Astrocyte (in vitro differentiated cells and primary cell): ENCODE measurements at regions not wholly inside any gene's neighbourhood (a gene's known extent, or its start where the extent isn't known, plus 50 kb on each side); places are given as distances from the start of the nearest gene placed in this dataset.

Experiments used
- DNase-seq: peaks from one replicate; pipeline ENCODE4 v3.0.0-alpha.2; 2010; ENCODE audit warnings: low read depth
- FAIRE-seq: peaks from 2 replicates; lab custom pipeline; 2011; peaks lifted over from hg19 to GRCh38; lab: Jason Lieb, UNC
- H2AFZ ChIP-seq: 2 replicates; pipeline ENCODE4 v1.6.0; 2012; ENCODE audit warnings: low read depth, low read length, inconsistent platforms
- H3K27ac ChIP-seq: 2 replicates; pipeline ENCODE4 v1.5.1; 2011; ENCODE audit warnings: low read depth, low read length, inconsistent platforms
- H3K27me3 ChIP-seq: 2 replicates; pipeline ENCODE4 v1.6.0; 2011; ENCODE audit warnings: low read length, inconsistent platforms; ENCODE audit not compliant: insufficient read depth
- H3K36me3 ChIP-seq: 2 replicates; pipeline ENCODE4 v1.5.1; 2011; ENCODE audit warnings: low read length, inconsistent platforms; ENCODE audit not compliant: insufficient read depth
- H3K4me1 ChIP-seq: 2 replicates; pipeline ENCODE4 v1.5.1; 2011; ENCODE audit warnings: low read length, inconsistent platforms; ENCODE audit not compliant: insufficient read depth
- H3K4me2 ChIP-seq: 2 replicates; pipeline ENCODE4 v1.6.0; 2012; ENCODE audit warnings: low read length, inconsistent platforms
- H3K4me3 ChIP-seq: 2 replicates; pipeline ENCODE4 v1.5.1; 2011; ENCODE audit warnings: low read depth, mild to moderate bottlenecking, low read length, inconsistent platforms; ENCODE audit not compliant: insufficient read depth
- H3K79me2 ChIP-seq: 2 replicates; pipeline ENCODE4 v1.6.0; 2012; ENCODE audit warnings: mild to moderate bottlenecking, low read length, inconsistent platforms; ENCODE audit not compliant: insufficient read depth
- H3K9ac ChIP-seq: 2 replicates; pipeline ENCODE4 v1.6.0; 2012; ENCODE audit warnings: mild to moderate bottlenecking, low read length, inconsistent platforms
- H3K9me3 ChIP-seq: 2 replicates; pipeline ENCODE4 v1.5.1; 2012; ENCODE audit warnings: low read depth, mild to moderate bottlenecking, low read length, inconsistent platforms; ENCODE audit not compliant: insufficient read depth
- H4K20me1 ChIP-seq: 2 replicates; pipeline ENCODE4 v1.6.0; 2012; ENCODE audit warnings: low read length, inconsistent platforms; ENCODE audit not compliant: insufficient read depth
- H3K27ac Mint-ChIP-seq: one replicate; pipeline ENCODE4 v1.8.0; 2021; ENCODE audit warnings: mild to moderate bottlenecking, mixed read lengths; ENCODE audit not compliant: unreplicated experiment
- H3K27me3 Mint-ChIP-seq: one replicate; pipeline ENCODE4 v1.8.0; 2021; ENCODE audit warnings: low read depth, mixed read lengths; ENCODE audit not compliant: unreplicated experiment
- H3K36me3 Mint-ChIP-seq: one replicate; pipeline ENCODE4 v1.8.0; 2021; ENCODE audit warnings: low read depth, mixed read lengths; ENCODE audit not compliant: unreplicated experiment
- H3K4me1 Mint-ChIP-seq: one replicate; pipeline ENCODE4 v1.8.0; 2021; ENCODE audit warnings: low read depth, mixed read lengths; ENCODE audit not compliant: unreplicated experiment
- H3K4me3 Mint-ChIP-seq: one replicate; pipeline ENCODE4 v1.8.0; 2021; ENCODE audit warnings: mild to moderate bottlenecking, moderate library complexity, mixed read lengths; ENCODE audit not compliant: unreplicated experiment
- H3K9me3 Mint-ChIP-seq: one replicate; pipeline ENCODE4 v1.8.0; 2021; ENCODE audit warnings: mild to moderate bottlenecking, mixed read lengths; ENCODE audit not compliant: unreplicated experiment
- EZH2 ChIP-seq: IDR thresholded peaks from 2 replicates; pipeline ENCODE4 v1.6.1; 2012; ENCODE audit warnings: mild to moderate bottlenecking, low read length, inconsistent platforms; ENCODE audit not compliant: insufficient read depth
- TF ChIP-seq, protein P1 (sequence below): IDR thresholded peaks from 2 replicates; pipeline ENCODE4 v1.5.1; 2011; ENCODE audit warnings: low read depth, mild to moderate bottlenecking, inconsistent platforms, low read length, moderate library complexity; ENCODE audit not compliant: insufficient read depth

DNA sequence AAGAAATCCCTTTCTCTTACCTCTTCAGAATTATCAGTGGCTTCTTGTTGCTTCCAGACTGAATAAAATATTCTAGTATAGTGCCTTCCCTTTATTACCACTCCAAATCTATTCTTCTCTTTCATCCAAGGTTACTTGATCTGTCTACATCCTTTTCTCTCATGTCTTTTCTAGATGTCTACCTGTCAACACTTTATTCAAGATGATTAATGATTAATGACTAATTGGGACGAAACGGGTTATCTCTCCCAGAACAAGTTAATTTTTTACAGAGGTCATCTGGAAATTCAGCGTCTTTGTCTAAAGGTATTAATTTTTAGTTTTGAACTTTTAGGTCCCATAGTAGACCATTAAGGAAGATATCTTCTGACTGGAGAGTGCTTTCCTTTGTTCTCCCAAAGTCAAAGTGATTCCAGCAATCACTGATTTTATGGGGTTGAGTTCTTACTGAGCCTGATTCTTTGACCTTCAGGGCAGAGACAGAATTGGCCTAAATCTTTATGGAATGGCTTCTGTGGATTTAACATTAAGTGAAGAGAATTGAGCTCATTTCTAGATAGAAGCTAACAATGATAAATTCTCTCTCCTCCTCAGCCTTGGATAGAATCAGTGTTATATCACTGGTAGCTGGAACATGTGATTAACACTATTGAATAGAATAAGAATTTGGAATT is 335.4 kb upstream of the TEX13C start:
- H3K9me3 ChIP-seq, result no peaks in the 10 kb centered on the region
- FAIRE-seq, result peak; percentile 70
- H3K4me3 Mint-ChIP-seq, result no peak overlapping the region
- H4K20me1 ChIP-seq, result no peaks in the 10 kb centered on the region
- H3K4me2 ChIP-seq, result no peak overlapping the region
- H3K4me1 Mint-ChIP-seq, result no peaks in the 10 kb centered on the region
- no peak for TF ChIP-seq EZH2
- TF ChIP-seq, protein P1, sequence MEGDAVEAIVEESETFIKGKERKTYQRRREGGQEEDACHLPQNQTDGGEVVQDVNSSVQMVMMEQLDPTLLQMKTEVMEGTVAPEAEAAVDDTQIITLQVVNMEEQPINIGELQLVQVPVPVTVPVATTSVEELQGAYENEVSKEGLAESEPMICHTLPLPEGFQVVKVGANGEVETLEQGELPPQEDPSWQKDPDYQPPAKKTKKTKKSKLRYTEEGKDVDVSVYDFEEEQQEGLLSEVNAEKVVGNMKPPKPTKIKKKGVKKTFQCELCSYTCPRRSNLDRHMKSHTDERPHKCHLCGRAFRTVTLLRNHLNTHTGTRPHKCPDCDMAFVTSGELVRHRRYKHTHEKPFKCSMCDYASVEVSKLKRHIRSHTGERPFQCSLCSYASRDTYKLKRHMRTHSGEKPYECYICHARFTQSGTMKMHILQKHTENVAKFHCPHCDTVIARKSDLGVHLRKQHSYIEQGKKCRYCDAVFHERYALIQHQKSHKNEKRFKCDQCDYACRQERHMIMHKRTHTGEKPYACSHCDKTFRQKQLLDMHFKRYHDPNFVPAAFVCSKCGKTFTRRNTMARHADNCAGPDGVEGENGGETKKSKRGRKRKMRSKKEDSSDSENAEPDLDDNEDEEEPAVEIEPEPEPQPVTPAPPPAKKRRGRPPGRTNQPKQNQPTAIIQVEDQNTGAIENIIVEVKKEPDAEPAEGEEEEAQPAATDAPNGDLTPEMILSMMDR, result no peak
- no peak overlapping the region for H3K4me3 ChIP-seq
- H2AFZ ChIP-seq, result no peak overlapping the region
- H3K9me3 Mint-ChIP-seq, result no peaks in the 10 kb centered on the region
- no peaks in the 10 kb centered on the region for H3K4me1 ChIP-seq
- H3K79me2 ChIP-seq, result no peaks in the 10 kb centered on the region
- H3K27ac ChIP-seq, result no peak overlapping the region
- H3K27me3 Mint-ChIP-seq, result no peaks in the 10 kb centered on the region
- H3K9ac ChIP-seq, result no peak overlapping the region
- no peak overlapping the region for H3K27ac Mint-ChIP-seq
- no peak for DNase-seq
- no peaks in the 10 kb centered on the region for H3K27me3 ChIP-seq
- no peaks in the 10 kb centered on the region for H3K36me3 ChIP-seq
- no peaks in the 10 kb centered on the region for H3K36me3 Mint-ChIP-seq

DNA sequence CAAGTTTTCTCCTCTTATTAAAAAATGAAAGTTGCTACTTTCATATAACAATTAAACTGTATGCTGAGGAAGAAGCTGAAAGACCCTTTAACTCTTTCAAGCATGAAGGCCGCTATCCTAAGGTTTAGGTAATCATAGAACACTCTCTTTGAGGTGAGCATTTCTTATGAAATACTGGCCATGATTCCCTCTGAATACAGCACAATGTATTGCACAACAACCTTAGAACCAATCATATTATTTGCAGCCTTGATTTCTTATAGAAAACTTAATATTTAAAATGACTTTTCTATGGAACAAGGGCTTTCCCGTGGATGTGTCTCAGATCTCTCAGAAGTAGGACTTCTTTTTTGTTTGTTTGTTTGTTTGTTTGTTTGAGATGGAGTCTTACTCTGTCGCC is 333.4 kb upstream of the TEX13C start:
- no peaks in the 10 kb centered on the region for H3K27me3 Mint-ChIP-seq
- H3K4me3 ChIP-seq, result no peak overlapping the region

DNA sequence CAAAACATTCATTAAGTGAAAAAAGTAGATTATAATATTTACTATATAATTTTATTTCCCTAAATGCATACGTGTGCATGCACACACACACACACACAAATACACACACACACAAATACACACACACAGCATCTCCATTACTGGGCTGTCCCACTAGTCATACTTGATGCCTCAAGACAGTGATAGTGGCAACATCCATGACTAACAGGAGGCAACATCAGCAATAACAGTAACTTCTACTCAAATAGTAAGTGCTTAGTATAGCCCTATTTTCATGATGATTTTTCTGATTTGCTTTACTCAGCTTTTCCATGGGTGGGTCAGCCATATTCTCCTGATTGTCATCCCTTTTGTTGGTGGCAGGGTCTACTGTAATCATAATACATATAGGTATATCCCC is 325.9 kb upstream of the TEX13C start:
- peak; percentile 45 for FAIRE-seq
- no peak for DNase-seq
- Mint-ChIP-seq H3K27me3 (no peaks in the 10 kb centered on the region), H3K9me3 (no peaks in the 10 kb centered on the region), H3K4me3 (no peak overlapping the region), H3K36me3 (no peaks in the 10 kb centered on the region), H3K4me1 (no peaks in the 10 kb centered on the region), H3K27ac (no peak overlapping the region)
- Histone ChIP-seq H3K27me3 (no peaks in the 10 kb centered on the region), H3K27ac (no peak overlapping the region), H2AFZ (no peak overlapping the region), H3K9ac (no peak overlapping the region), H3K79me2 (no peaks in the 10 kb centered on the region), H3K4me3 (no peak overlapping the region), H3K4me1 (no peaks in the 10 kb centered on the region), H3K4me2 (no peak overlapping the region), H3K36me3 (no peaks in the 10 kb centered on the region), H4K20me1 (no peaks in the 10 kb centered on the region), H3K9me3 (no peaks in the 10 kb centered on the region)
- TF ChIP-seq, protein P1, result no peak
- no peak for TF ChIP-seq EZH2

More for the DNA sequence above, 333.4 kb upstream of the TEX13C start:
- Histone ChIP-seq H4K20me1 (no peaks in the 10 kb centered on the region), H2AFZ (no peak overlapping the region), H3K9ac (no peak overlapping the region), H3K36me3 (no peaks in the 10 kb centered on the region), H3K27me3 (no peaks in the 10 kb centered on the region), H3K4me2 (no peak overlapping the region), H3K9me3 (no peaks in the 10 kb centered on the region), H3K79me2 (no peaks in the 10 kb centered on the region), H3K27ac (no peak overlapping the region), H3K4me1 (no peaks in the 10 kb centered on the region)
- Mint-ChIP-seq H3K4me3 (no peak overlapping the region), H3K36me3 (no peaks in the 10 kb centered on the region), H3K4me1 (no peaks in the 10 kb centered on the region), H3K27ac (no peak overlapping the region), H3K9me3 (no peaks in the 10 kb centered on the region)
- no peak for TF ChIP-seq EZH2
- TF ChIP-seq, protein P1, result no peak
- FAIRE-seq (peak; percentile 37), DNase-seq (no peak)
